PC-3 (cell line): ENCODE measurements at regions not wholly inside any gene's neighbourhood (a gene's known extent, or its start where the extent isn't known, plus 50 kb on each side); places are given as distances from the start of the nearest gene placed in this dataset.
A peak's percentile ranks its signal among the peaks of the same experiment; 100 is the strongest.

ENCODE experiments used
- ATAC-seq: fragments of 200-7000 bp; cut with Tn5 transposase; 2 replicates; pipeline ENCODE4 v1.9.1; 2020; ENCODE audit warnings: mild to moderate bottlenecking, moderate library complexity
- BruUV-seq: library from RNA; stranded (reverse); fragments of 400-500 nt; replicated peaks from 2 replicates; lab custom pipeline; 2021; lab: Mats Ljungman, UMichigan
- CTCF ChIA-PET: fragments of 300-600 bp; sonication (Branson Sonifier 250); formaldehyde crosslinking; loops from one replicate; lab custom pipeline; 2022; ENCODE audit warnings: antibody characterized with exemption; lab: Charles Lee
- POLR2A ChIA-PET: fragments of 300-600 bp; sonication (Branson Sonifier 250); formaldehyde crosslinking; loops from one replicate; lab custom pipeline; 2022; ENCODE audit warnings: antibody characterized with exemption; ENCODE audit not compliant: unreplicated experiment; lab: Charles Lee
- DNase-seq: peaks from one replicate; pipeline ENCODE4 v3.0.0-alpha.2; 2015
- H2AFZ ChIP-seq: fragments of 300-600 bp; sonication (generic); 2 replicates; pipeline ENCODE4 v1.6.0; 2016; ENCODE audit warnings: antibody characterized with exemption, low read length
- H3F3A ChIP-seq: fragments of 300-600 bp; sonication (generic); one replicate; pipeline ENCODE4 v1.6.0; 2017; ENCODE audit warnings: antibody characterized with exemption, low read length, control low read depth, mild to moderate bottlenecking; ENCODE audit not compliant: unreplicated experiment
- H3K27ac ChIP-seq: fragments of 300-600 bp; sonication (generic); 2 replicates; pipeline ENCODE4 v1.5.1; 2016; ENCODE audit warnings: mild to moderate bottlenecking, low read length
- H3K27me3 ChIP-seq: fragments of 300-600 bp; sonication (generic); 2 replicates; pipeline ENCODE4 v1.6.1; 2016; ENCODE audit warnings: low read length, mixed read lengths
- H3K36me3 ChIP-seq: fragments of 300-600 bp; sonication (generic); 2 replicates; pipeline ENCODE4 v1.6.1; 2016; ENCODE audit warnings: low read depth, mixed run types, low read length, mixed read lengths
- H3K4me1 ChIP-seq: fragments of 300-600 bp; sonication (generic); 2 replicates; pipeline ENCODE4 v1.5.1; 2016; ENCODE audit warnings: low read length; ENCODE audit not compliant: insufficient read depth
- H3K4me2 ChIP-seq: fragments of 300-600 bp; sonication (generic); 2 replicates; pipeline ENCODE4 v1.6.0; 2016; ENCODE audit warnings: low read length
- H3K4me3 ChIP-seq: fragments of 300-600 bp; sonication (generic); 2 replicates; pipeline ENCODE4 v1.5.1; 2016; ENCODE audit warnings: mild to moderate bottlenecking, low read length, mixed read lengths
- H3K79me2 ChIP-seq: fragments of 300-600 bp; sonication (generic); 2 replicates; pipeline ENCODE4 v1.6.1; 2017; ENCODE audit warnings: low read length, mixed read lengths
- H3K9ac ChIP-seq: fragments of 300-600 bp; sonication (generic); 2 replicates; pipeline ENCODE4 v1.6.0; 2016; ENCODE audit warnings: mild to moderate bottlenecking, low read length
- H3K9me2 ChIP-seq: fragments of 300-600 bp; sonication (generic); replicated peaks from 2 replicates; pipeline ENCODE4 v1.6.1; 2016; ENCODE audit warnings: mixed run types, low read length, mixed read lengths
- H3K9me3 ChIP-seq: fragments of 300-600 bp; sonication (generic); 2 replicates; pipeline ENCODE4 v1.6.1; 2016; ENCODE audit warnings: low read length, mixed read lengths
- H4K20me1 ChIP-seq: fragments of 300-600 bp; sonication (generic); 2 replicates; pipeline ENCODE4 v1.6.1; 2016; ENCODE audit warnings: low read length, mixed read lengths
- EZH2 ChIP-seq: fragments of 300-600 bp; sonication (generic); IDR thresholded peaks from one replicate; pipeline ENCODE4 v1.6.1; 2017; ENCODE audit warnings: antibody characterized with exemption, mild to moderate bottlenecking, low read length; ENCODE audit not compliant: unreplicated experiment
- EZH2phosphoT487 ChIP-seq: fragments of 300-600 bp; sonication (generic); IDR thresholded peaks from 2 replicates; pipeline ENCODE4 v1.6.1; 2018; ENCODE audit warnings: mild to moderate bottlenecking, antibody characterized with exemption, low read length, borderline replicate concordance
- intact Hi-C: fragments of 100-400 bp; cut with micrococcal nuclease; formaldehyde crosslinking; loops from 2 replicates; pipeline ENCODE4 v1.9.0; 2023
- TF ChIP-seq, protein P1 (sequence below): fragments of 300-600 bp; sonication (generic); conservative IDR thresholded peaks from 2 replicates; pipeline ENCODE4 v1.5.1; 2017; ENCODE audit warnings: antibody characterized with exemption, low read depth, mild to moderate bottlenecking, low read length

DNA sequence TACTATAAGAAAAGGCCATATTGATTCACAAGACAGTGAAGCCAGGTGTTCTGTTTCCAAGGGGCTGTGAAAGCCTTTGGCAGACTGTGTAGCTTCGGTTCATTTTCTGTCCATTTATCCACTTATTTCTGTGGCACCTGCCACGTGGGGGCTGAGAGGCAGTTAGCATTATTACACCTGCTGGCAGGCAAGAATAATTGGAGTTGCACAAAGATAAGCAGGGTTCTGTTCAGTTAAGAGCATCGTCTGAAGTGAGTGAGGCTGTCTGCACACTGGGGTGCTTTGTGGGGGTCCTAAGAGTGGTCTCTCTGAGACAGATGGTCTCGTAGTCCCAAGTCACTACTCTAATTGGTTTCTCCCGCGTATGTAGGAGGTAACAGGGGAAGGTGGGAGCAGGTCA is 60.6 kb upstream of the CCN6 start:
- Histone ChIP-seq H3K9me3 (no peaks in the 10 kb centered on the region), H3K9ac (no peak overlapping the region), H3F3A (no peaks in the 10 kb centered on the region), H3K9me2 (no peaks in the 10 kb centered on the region), H2AFZ (no peak overlapping the region), H3K4me3 (no peak overlapping the region), H3K4me2 (no peak overlapping the region), H4K20me1 (no peaks in the 10 kb centered on the region), H3K27me3 (no peaks in the 10 kb centered on the region), H3K27ac (peak overlapping the region; percentile 34; the same call in 1 of the 2 replicates), H3K4me1 (peaks cover 24% of the 10 kb centered on the region), H3K79me2 (no peaks in the 10 kb centered on the region), H3K36me3 (no peaks in the 10 kb centered on the region)
- ChIA-PET POLR2A (no interaction called here), CTCF (no interaction called here)
- intact Hi-C loops = no loop called here
- BruUV-seq = no TSS peak
- no peak for TF ChIP-seq EZH2phosphoT487
- TF ChIP-seq EZH2 = no peak
- TF ChIP-seq, protein P1, sequence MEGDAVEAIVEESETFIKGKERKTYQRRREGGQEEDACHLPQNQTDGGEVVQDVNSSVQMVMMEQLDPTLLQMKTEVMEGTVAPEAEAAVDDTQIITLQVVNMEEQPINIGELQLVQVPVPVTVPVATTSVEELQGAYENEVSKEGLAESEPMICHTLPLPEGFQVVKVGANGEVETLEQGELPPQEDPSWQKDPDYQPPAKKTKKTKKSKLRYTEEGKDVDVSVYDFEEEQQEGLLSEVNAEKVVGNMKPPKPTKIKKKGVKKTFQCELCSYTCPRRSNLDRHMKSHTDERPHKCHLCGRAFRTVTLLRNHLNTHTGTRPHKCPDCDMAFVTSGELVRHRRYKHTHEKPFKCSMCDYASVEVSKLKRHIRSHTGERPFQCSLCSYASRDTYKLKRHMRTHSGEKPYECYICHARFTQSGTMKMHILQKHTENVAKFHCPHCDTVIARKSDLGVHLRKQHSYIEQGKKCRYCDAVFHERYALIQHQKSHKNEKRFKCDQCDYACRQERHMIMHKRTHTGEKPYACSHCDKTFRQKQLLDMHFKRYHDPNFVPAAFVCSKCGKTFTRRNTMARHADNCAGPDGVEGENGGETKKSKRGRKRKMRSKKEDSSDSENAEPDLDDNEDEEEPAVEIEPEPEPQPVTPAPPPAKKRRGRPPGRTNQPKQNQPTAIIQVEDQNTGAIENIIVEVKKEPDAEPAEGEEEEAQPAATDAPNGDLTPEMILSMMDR = no peak
- ATAC-seq (no peak), DNase-seq (no peak)

GRCh38 chr6:111994791-111995190 is 59.1 kb upstream of the CCN6 start:
- no peak for ATAC-seq

DNA sequence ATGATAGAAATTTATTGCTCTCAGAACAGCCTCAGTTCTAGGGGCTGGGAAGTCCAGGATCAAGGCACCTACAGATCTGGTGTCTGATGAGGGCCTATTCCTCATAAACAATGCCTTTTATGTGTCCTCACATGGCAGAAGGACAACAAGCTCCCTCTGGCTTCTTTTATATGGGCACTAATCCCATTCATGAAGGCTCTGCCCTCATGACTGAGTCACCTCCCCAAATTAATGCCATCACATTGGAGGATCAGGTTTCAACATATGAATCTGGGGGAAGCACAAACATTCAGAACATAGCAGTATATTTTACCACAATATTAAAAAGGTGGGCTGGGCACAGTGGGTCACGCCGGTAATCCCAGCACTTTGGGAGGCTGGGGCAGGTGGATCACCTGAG is 58.5 kb upstream of the CCN6 start:
- no peaks in the 10 kb centered on the region for H3K79me2 ChIP-seq
- no peaks in the 10 kb centered on the region for H3K36me3 ChIP-seq
- no peak overlapping the region for H2AFZ ChIP-seq
- peak; percentile 61 for ATAC-seq
- CTCF ChIA-PET = interaction anchor here (0.7 kb wide), 1 partner anchor 273 kb away, joined by 5 read pairs; no protein-coding TSS in a partner anchor
- H3K9ac ChIP-seq = no peak overlapping the region
- no peak overlapping the region for H3K4me3 ChIP-seq
- DNase-seq = peak; percentile 70
- H3K4me1 ChIP-seq = peaks cover 24% of the 10 kb centered on the region
- H3K27me3 ChIP-seq = no peaks in the 10 kb centered on the region
- TF ChIP-seq EZH2 (no peak), EZH2phosphoT487 (no peak)
- TF ChIP-seq, protein P1 = no peak
- no peaks in the 10 kb centered on the region for H3K9me3 ChIP-seq
- POLR2A ChIA-PET = no interaction called here
- H3K9me2 ChIP-seq = no peaks in the 10 kb centered on the region
- no TSS peak for BruUV-seq
- H4K20me1 ChIP-seq = no peaks in the 10 kb centered on the region
- no peak overlapping the region for H3K27ac ChIP-seq
- H3K4me2 ChIP-seq = no peak overlapping the region
- H3F3A ChIP-seq = no peaks in the 10 kb centered on the region
- intact Hi-C loops = loop anchor here (5.0 kb wide), 2 partner anchors 47 to 183 kb away; no protein-coding TSS in a partner anchor

More at GRCh38 chr6:111994791-111995190, 59.1 kb upstream of the CCN6 start:
- Histone ChIP-seq H3F3A (no peaks in the 10 kb centered on the region), H2AFZ (no peak overlapping the region), H3K9me3 (no peaks in the 10 kb centered on the region), H3K4me1 (peaks cover 24% of the 10 kb centered on the region), H3K9me2 (no peaks in the 10 kb centered on the region), H3K36me3 (no peaks in the 10 kb centered on the region), H3K79me2 (no peaks in the 10 kb centered on the region), H3K4me2 (no peak overlapping the region), H3K9ac (no peak overlapping the region), H3K27ac (no peak overlapping the region), H3K4me3 (no peak overlapping the region), H3K27me3 (no peaks in the 10 kb centered on the region), H4K20me1 (no peaks in the 10 kb centered on the region)
- DNase-seq = no peak
- CTCF ChIA-PET = no interaction called here
- intact Hi-C loops = loop anchor here (5.0 kb wide), 2 partner anchors 48 to 182 kb away; no protein-coding TSS in a partner anchor
- POLR2A ChIA-PET = no interaction called here
- TF ChIP-seq, protein P1 = no peak
- TF ChIP-seq EZH2phosphoT487 = no peak
- no peak for TF ChIP-seq EZH2
- no TSS peak for BruUV-seq
